Activated T-cell treated with anti-CD3 and anti-CD28 coated beads, Interleukin-2, amount 50 U/mL, for 72 hours (primary cell): ENCODE measurements at regions not wholly inside any gene's neighbourhood (a gene's known extent, or its start where the extent isn't known, plus 50 kb on each side); places are given as distances from the start of the nearest gene placed in this dataset.
A peak's percentile ranks its signal among the peaks of the same experiment; 100 is the strongest.
"Not testable (repeated sequence)": the region's sequence is repeated elsewhere in the genome, so short reads cannot be mapped to it uniquely, and the experiment has no call there.

Experiments used
- ATAC-seq, 2 donors: fragments of 150-1000 bp; cut with Tn5 transposase; replicated peaks in 1 of 2; 2 replicates each; pipeline ENCODE4 v1.10.0; 2021; ENCODE audit warnings: moderate library complexity in 2 of 2, mild to moderate bottlenecking in 1 of 2
- DNase-seq, 2 donors: peaks; one replicate each; pipeline ENCODE4 v3.0.0; 2021 to 2022; ENCODE audit warnings: mixed read lengths in 1 of 2
- H3K27ac Mint-ChIP-seq: one replicate; pipeline ENCODE4 v1.8.0; 2022; ENCODE audit warnings: mild to moderate bottlenecking, moderate library complexity, mixed read lengths
- H3K27me3 Mint-ChIP-seq: one replicate; pipeline ENCODE4 v1.8.0; 2022; ENCODE audit warnings: low read depth, mixed read lengths
- H3K36me3 Mint-ChIP-seq, 2 donors: one replicate each; pipeline ENCODE4 v1.8.0; 2022; ENCODE audit warnings: mixed read lengths in 2 of 2, mild to moderate bottlenecking in 1 of 2; ENCODE audit not compliant: insufficient read depth in 2 of 2
- H3K4me1 Mint-ChIP-seq: one replicate; pipeline ENCODE4 v1.8.0; 2022; ENCODE audit warnings: low read depth, mixed read lengths
- H3K4me3 Mint-ChIP-seq, 2 donors: one replicate each; pipeline ENCODE4 v1.8.0; 2022; ENCODE audit warnings: mild to moderate bottlenecking in 2 of 2, mixed read lengths in 2 of 2, moderate library complexity in 2 of 2
- H3K9me3 Mint-ChIP-seq, 2 donors: one replicate each; pipeline ENCODE4 v1.8.0; 2022; ENCODE audit warnings: mixed read lengths in 2 of 2

GRCh38 chr5:155792873-155793272, 534.1 kb upstream of the SGCD start:
- Mint-ChIP-seq H3K4me1 (no peaks in the 10 kb centered on the region), H3K9me3 (peaks cover 11 to 13% of the 10 kb centered on the region in 2 donors), H3K4me3 (no peak overlapping the region), H3K36me3 (peaks cover 3 to 10% of the 10 kb centered on the region in 2 donors), H3K27me3 (no peaks in the 10 kb centered on the region), H3K27ac (no peak overlapping the region)
- no peak for ATAC-seq
- no peak for DNase-seq

- Mint-ChIP-seq H3K27ac (no peak overlapping the region), H3K36me3 (peaks cover 3 to 10% of the 10 kb centered on the region in 2 donors), H3K9me3 (peaks cover 11 to 13% of the 10 kb centered on the region in 2 donors), H3K4me1 (no peaks in the 10 kb centered on the region), H3K27me3 (no peaks in the 10 kb centered on the region), H3K4me3 (no peak overlapping the region)
- ATAC-seq = no peak
- no peak for DNase-seq
Measured at GRCh38 chr5:155794795-155795194, 532.2 kb upstream of the SGCD start.

- Mint-ChIP-seq H3K27me3 (peaks cover 4% of the 10 kb centered on the region), H3K4me3 (no peak overlapping the region), H3K27ac (no peak overlapping the region)
Measured at GRCh38 chr5:155799308-155799707, 527.7 kb upstream of the SGCD start.

GRCh38 chr5:155807884-155808576, 518.9 kb upstream of the SGCD start:
- no peaks in the 10 kb centered on the region for H3K36me3 Mint-ChIP-seq
- peaks cover 0 to 4% of the 10 kb centered on the region in 2 donors for H3K9me3 Mint-ChIP-seq
- DNase-seq (no peak), ATAC-seq (no peak)
- H3K27me3 Mint-ChIP-seq = no peaks in the 10 kb centered on the region
- H3K4me3 Mint-ChIP-seq = no peak overlapping the region
- no peak overlapping the region for H3K27ac Mint-ChIP-seq
- no peaks in the 10 kb centered on the region for H3K4me1 Mint-ChIP-seq

More at GRCh38 chr5:155799308-155799707, 527.7 kb upstream of the SGCD start:
- Mint-ChIP-seq H3K9me3 (peaks cover 2 to 7% of the 10 kb centered on the region in 2 donors), H3K36me3 (peaks cover 3 to 7% of the 10 kb centered on the region in 2 donors), H3K4me1 (no peaks in the 10 kb centered on the region)
- ATAC-seq (no peak), DNase-seq (no peak)

GRCh38 chr5:155815248-155815647, 511.7 kb upstream of the SGCD start:
- H3K9me3 Mint-ChIP-seq = peaks cover 0 to 6% of the 10 kb centered on the region in 2 donors
- DNase-seq (no peak), ATAC-seq (no peak)
- peaks cover 0 to 1% of the 10 kb centered on the region in 2 donors for H3K36me3 Mint-ChIP-seq
- H3K4me3 Mint-ChIP-seq = no peak overlapping the region
- no peaks in the 10 kb centered on the region for H3K4me1 Mint-ChIP-seq
- H3K27ac Mint-ChIP-seq = no peak overlapping the region
- H3K27me3 Mint-ChIP-seq = peaks cover 6% of the 10 kb centered on the region

GRCh38 chr5:155822177-155822576, 504.8 kb upstream of the SGCD start:
- no peak for ATAC-seq
- no peaks in the 10 kb centered on the region for H3K4me1 Mint-ChIP-seq
- H3K27me3 Mint-ChIP-seq = peaks cover 6% of the 10 kb centered on the region
- DNase-seq = no peak
- H3K36me3 Mint-ChIP-seq = no peaks in the 10 kb centered on the region
- no peaks in the 10 kb centered on the region for H3K9me3 Mint-ChIP-seq
- H3K27ac Mint-ChIP-seq = no peak overlapping the region
- H3K4me3 Mint-ChIP-seq = no peak overlapping the region

- no peaks in the 10 kb centered on the region for H3K9me3 Mint-ChIP-seq
- H3K4me1 Mint-ChIP-seq = peaks cover 4% of the 10 kb centered on the region
- no peaks in the 10 kb centered on the region for H3K36me3 Mint-ChIP-seq
- no peak overlapping the region for H3K4me3 Mint-ChIP-seq
- H3K27ac Mint-ChIP-seq = no peak overlapping the region
- DNase-seq = no peak
- ATAC-seq = no peak
- no peaks in the 10 kb centered on the region for H3K27me3 Mint-ChIP-seq
Measured at GRCh38 chr5:155826611-155827507, 500.1 kb upstream of the SGCD start.

- H3K4me3 Mint-ChIP-seq, H3K4me1 Mint-ChIP-seq, ATAC-seq, H3K9me3 Mint-ChIP-seq, H3K27ac Mint-ChIP-seq, H3K36me3 Mint-ChIP-seq, H3K27me3 Mint-ChIP-seq, DNase-seq: not testable (repeated sequence)
Measured at GRCh38 chr5:155827508-155827815, 499.5 kb upstream of the SGCD start.

GRCh38 chr5:155827949-155828348, 499.0 kb upstream of the SGCD start:
- Mint-ChIP-seq H3K36me3 (no peaks in the 10 kb centered on the region), H3K4me1 (peaks cover 4% of the 10 kb centered on the region), H3K9me3 (no peaks in the 10 kb centered on the region), H3K4me3 (no peak overlapping the region), H3K27ac (no peak overlapping the region), H3K27me3 (no peaks in the 10 kb centered on the region)
- peak; percentile 31 to 81 for ATAC-seq
- DNase-seq = no peak

GRCh38 chr5:155831491-155831890, 495.5 kb upstream of the SGCD start:
- Mint-ChIP-seq H3K9me3 (no peaks in the 10 kb centered on the region), H3K36me3 (no peaks in the 10 kb centered on the region), H3K4me1 (peaks cover 4% of the 10 kb centered on the region), H3K4me3 (no peak overlapping the region), H3K27me3 (no peaks in the 10 kb centered on the region), H3K27ac (no peak overlapping the region)
- ATAC-seq (no peak), DNase-seq (no peak)

GRCh38 chr5:155833287-155833686, 493.7 kb upstream of the SGCD start:
- no peaks in the 10 kb centered on the region for H3K36me3 Mint-ChIP-seq
- DNase-seq = no peak
- no peaks in the 10 kb centered on the region for H3K27me3 Mint-ChIP-seq
- ATAC-seq = no peak
- H3K9me3 Mint-ChIP-seq = peaks cover 0 to under 1% of the 10 kb centered on the region in 2 donors
- H3K27ac Mint-ChIP-seq = no peak overlapping the region
- peaks cover under 1% of the 10 kb centered on the region for H3K4me1 Mint-ChIP-seq
- H3K4me3 Mint-ChIP-seq = no peak overlapping the region

GRCh38 chr5:155834271-155834975, 492.5 kb upstream of the SGCD start:
- Mint-ChIP-seq H3K27me3 (no peaks in the 10 kb centered on the region), H3K4me3 (no peak overlapping the region)

More at GRCh38 chr5:155834271-155834975, 492.5 kb upstream of the SGCD start:
- no peak for ATAC-seq
- Mint-ChIP-seq H3K9me3 (peaks cover 0 to 2% of the 10 kb centered on the region in 2 donors), H3K4me1 (no peaks in the 10 kb centered on the region), H3K27ac (peak overlapping the region; percentile 86), H3K36me3 (no peaks in the 10 kb centered on the region)
- DNase-seq = no peak
